ENCODE measurements at regions not wholly inside any gene's neighbourhood (a gene's known extent, or its start where the extent isn't known, plus 50 kb on each side); places are given as distances from the start of the nearest gene placed in this dataset.

- DNase-seq (ENCODE audit: low read depth, low spot score): peak; percentile 36
- Histone ChIP-seq H3K4me2 (ENCODE audit: insufficient read depth, low read length) (no peak overlapping the region), H3K9me3 (replicated peaks; ENCODE audit: control insufficient read depth, insufficient read depth, low read length) (no peaks in the 10 kb centered on the region), H3K79me2 (ENCODE audit: control insufficient read depth, insufficient read depth, low read length) (no peaks in the 10 kb centered on the region), H3K4me3 (replicated peaks in 1 of 3; ENCODE audit: insufficient read depth in 1 of 3, low read depth in 1 of 3, low read length in 3 of 3) (no peak overlapping the region), H3K9ac (replicated peaks; ENCODE audit: extremely low read depth, insufficient read depth, low read length) (no peak overlapping the region), H2AFZ (ENCODE audit: low read depth, low read length) (no peak overlapping the region), H4K20me1 (replicated peaks; ENCODE audit: control insufficient read depth, extremely low read depth, insufficient read depth, low read length) (no peaks in the 10 kb centered on the region), H3K27me3 (ENCODE audit: control insufficient read depth in 2 of 2, insufficient read depth in 2 of 2, low read length in 2 of 2) (peaks cover 5 to 20% of the 10 kb centered on the region in 2 experiments), H3K9me1 (replicated peaks; ENCODE audit: control insufficient read depth, extremely low read depth, insufficient read depth, low read length) (no peaks in the 10 kb centered on the region), H3K27ac (ENCODE audit: insufficient read depth, low read depth, low read length) (no peak overlapping the region), H3K36me3 (ENCODE audit: control insufficient read depth in 2 of 2, extremely low read depth in 1 of 2, insufficient read depth in 2 of 2, low read length in 2 of 2) (no peaks in the 10 kb centered on the region), H3K4me1 (ENCODE audit: control insufficient read depth, extremely low read depth, insufficient read depth, low read length) (no peaks in the 10 kb centered on the region)
- BruUV-seq (replicated peaks): no TSS peak
- ChIA-PET POLR2A (no interaction called here), CTCF (interaction anchor here (0.6 to 3.8 kb wide), 16 partner anchors 10 to 475 kb away, joined by 3 to 109 read pairs (median 5); no protein-coding TSS in a partner anchor)
- TF ChIP-seq CTCF (IDR thresholded peaks at IDR 0.05; ENCODE audit: extremely low read depth in 1 of 2, insufficient read depth in 1 of 2, low read depth in 1 of 2, low read length in 2 of 2) (peak; percentile 69 to 91), FOS (IDR thresholded peaks at IDR 0.05; ENCODE audit: borderline replicate concordance, insufficient read depth, low read length) (no peak), GATA2 (IDR thresholded peaks at IDR 0.05; ENCODE audit: insufficient read depth, insufficient read length, low read depth, low read length) (no peak), MYC (IDR thresholded peaks at IDR 0.05; ENCODE audit: low read depth, low read length) (no peak), MAX (IDR thresholded peaks at IDR 0.05; ENCODE audit: insufficient read depth, insufficient read length) (no peak), EZH2 (IDR thresholded peaks at IDR 0.05; ENCODE audit: borderline replicate concordance, low read depth, low read length, severe bottlenecking) (no peak)
- intact Hi-C loops (cut with micrococcal nuclease) (loop anchor here (1.0 kb wide), 1 partner anchor 476 kb away; no protein-coding TSS in a partner anchor), dilution Hi-C loops (cut with MboI; ENCODE audit: extremely low pct_ligation_motif_present, low sequenced_read_pairs) (no loop called here)
- no peak for FAIRE-seq
Measured at GRCh38 chr16:86044241-86044671, 145.3 kb downstream of the IRF8 start.

Measured in endothelial cell of umbilical vein (primary cell).